ENCODE measurements at regions not wholly inside any gene's neighbourhood (a gene's known extent, or its start where the extent isn't known, plus 50 kb on each side); places are given as distances from the start of the nearest gene placed in this dataset.

GRCh38 chr4:124017185-124017785, 620.7 kb downstream of the SPRY1 start:
- TF ChIP-seq, protein P1, sequence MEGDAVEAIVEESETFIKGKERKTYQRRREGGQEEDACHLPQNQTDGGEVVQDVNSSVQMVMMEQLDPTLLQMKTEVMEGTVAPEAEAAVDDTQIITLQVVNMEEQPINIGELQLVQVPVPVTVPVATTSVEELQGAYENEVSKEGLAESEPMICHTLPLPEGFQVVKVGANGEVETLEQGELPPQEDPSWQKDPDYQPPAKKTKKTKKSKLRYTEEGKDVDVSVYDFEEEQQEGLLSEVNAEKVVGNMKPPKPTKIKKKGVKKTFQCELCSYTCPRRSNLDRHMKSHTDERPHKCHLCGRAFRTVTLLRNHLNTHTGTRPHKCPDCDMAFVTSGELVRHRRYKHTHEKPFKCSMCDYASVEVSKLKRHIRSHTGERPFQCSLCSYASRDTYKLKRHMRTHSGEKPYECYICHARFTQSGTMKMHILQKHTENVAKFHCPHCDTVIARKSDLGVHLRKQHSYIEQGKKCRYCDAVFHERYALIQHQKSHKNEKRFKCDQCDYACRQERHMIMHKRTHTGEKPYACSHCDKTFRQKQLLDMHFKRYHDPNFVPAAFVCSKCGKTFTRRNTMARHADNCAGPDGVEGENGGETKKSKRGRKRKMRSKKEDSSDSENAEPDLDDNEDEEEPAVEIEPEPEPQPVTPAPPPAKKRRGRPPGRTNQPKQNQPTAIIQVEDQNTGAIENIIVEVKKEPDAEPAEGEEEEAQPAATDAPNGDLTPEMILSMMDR (IDR thresholded peaks at IDR 0.05; ENCODE audit: low read length): no peak
- TF ChIP-seq EZH2phosphoT487 (IDR thresholded peaks at IDR 0.05; ENCODE audit: low read length) (no peak), EZH2 (optimal IDR thresholded peaks at IDR 0.05; ENCODE audit: low read depth, low read length) (no peak)
- H3K9me2 ChIP-seq (replicated peaks; ENCODE audit: insufficient read depth, low read length): no peaks in the 10 kb centered on the region
- H3K27me3 ChIP-seq (replicated peaks; ENCODE audit: insufficient read depth, low read length): no peaks in the 10 kb centered on the region
- DNase-seq: no peak
- no peak overlapping the region for H3K9ac ChIP-seq (ENCODE audit: low read length)
- H2AFZ ChIP-seq (ENCODE audit: low read length): no peak overlapping the region
- H3K4me3 ChIP-seq (ENCODE audit: low read length): no peak overlapping the region
- peaks cover 9% of the 10 kb centered on the region for H3F3A ChIP-seq (ENCODE audit: insufficient read depth, low read length)
- H3K36me3 ChIP-seq (replicated peaks; ENCODE audit: insufficient read depth, low read length): no peaks in the 10 kb centered on the region
- peaks cover 20% of the 10 kb centered on the region for H3K4me1 ChIP-seq (ENCODE audit: low read length)
- H3K9me3 ChIP-seq (replicated peaks; ENCODE audit: insufficient read depth, low read length): no peaks in the 10 kb centered on the region
- no peaks in the 10 kb centered on the region for H3K79me2 ChIP-seq (ENCODE audit: low read length)
- no peaks in the 10 kb centered on the region for H4K20me1 ChIP-seq (ENCODE audit: insufficient read depth, low read length)
- no peak overlapping the region for H3K27ac ChIP-seq (ENCODE audit: low read length)
- no peak overlapping the region for H3K4me2 ChIP-seq (ENCODE audit: low read depth, low read length)

- DNase-seq: peak; percentile 84
- H3K79me2 ChIP-seq (ENCODE audit: low read length): no peaks in the 10 kb centered on the region
- no peaks in the 10 kb centered on the region for H3K27me3 ChIP-seq (replicated peaks; ENCODE audit: insufficient read depth, low read length)
- peak overlapping the region; percentile 52 for H3K4me3 ChIP-seq (ENCODE audit: low read length)
- H3K4me2 ChIP-seq (ENCODE audit: low read depth, low read length): peak overlapping the region; percentile 85
- no peaks in the 10 kb centered on the region for H4K20me1 ChIP-seq (ENCODE audit: insufficient read depth, low read length)
- peaks cover 20% of the 10 kb centered on the region for H3K4me1 ChIP-seq (ENCODE audit: low read length)
- peak overlapping the region; percentile 82 for H3K27ac ChIP-seq (ENCODE audit: low read length)
- H3K9me3 ChIP-seq (replicated peaks; ENCODE audit: insufficient read depth, low read length): no peaks in the 10 kb centered on the region
- peaks cover 9% of the 10 kb centered on the region for H3F3A ChIP-seq (ENCODE audit: insufficient read depth, low read length)
- TF ChIP-seq EZH2phosphoT487 (IDR thresholded peaks at IDR 0.05; ENCODE audit: low read length): no peak
- TF ChIP-seq EZH2 (optimal IDR thresholded peaks at IDR 0.05; ENCODE audit: low read depth, low read length): no peak
- TF ChIP-seq, protein P1 (IDR thresholded peaks at IDR 0.05; ENCODE audit: low read length): no peak
- H3K9ac ChIP-seq (ENCODE audit: low read length): peak overlapping the region; percentile 28; the same call in 1 of the 2 replicates
- H3K9me2 ChIP-seq (replicated peaks; ENCODE audit: insufficient read depth, low read length): no peaks in the 10 kb centered on the region
- H3K36me3 ChIP-seq (replicated peaks; ENCODE audit: insufficient read depth, low read length): no peaks in the 10 kb centered on the region
- peak overlapping the region; percentile 79 for H2AFZ ChIP-seq (ENCODE audit: low read length)
These were observed 622.1 kb downstream of the SPRY1 start for GRCh38 chr4:124018383-124019317.

- no peaks in the 10 kb centered on the region for H3K79me2 ChIP-seq (ENCODE audit: low read length)
- peak overlapping the region; percentile 82; the same call in 1 of the 2 replicates for H3K27ac ChIP-seq (ENCODE audit: low read length)
- H3K4me3 ChIP-seq (ENCODE audit: low read length): no peak overlapping the region
- no peak overlapping the region for H3K9ac ChIP-seq (ENCODE audit: low read length)
- H3K36me3 ChIP-seq (replicated peaks; ENCODE audit: insufficient read depth, low read length): no peaks in the 10 kb centered on the region
- no peaks in the 10 kb centered on the region for H4K20me1 ChIP-seq (ENCODE audit: insufficient read depth, low read length)
- no peaks in the 10 kb centered on the region for H3K27me3 ChIP-seq (replicated peaks; ENCODE audit: insufficient read depth, low read length)
- TF ChIP-seq EZH2phosphoT487 (IDR thresholded peaks at IDR 0.05; ENCODE audit: low read length) (no peak), EZH2 (optimal IDR thresholded peaks at IDR 0.05; ENCODE audit: low read depth, low read length) (no peak)
- TF ChIP-seq, protein P1 (IDR thresholded peaks at IDR 0.05; ENCODE audit: low read length): no peak
- DNase-seq: peak; percentile 27
- peaks cover 9% of the 10 kb centered on the region for H3F3A ChIP-seq (ENCODE audit: insufficient read depth, low read length)
- H3K9me2 ChIP-seq (replicated peaks; ENCODE audit: insufficient read depth, low read length): no peaks in the 10 kb centered on the region
- peak overlapping the region; percentile 13; the same call in 1 of the 2 replicates for H2AFZ ChIP-seq (ENCODE audit: low read length)
- H3K4me2 ChIP-seq (ENCODE audit: low read depth, low read length): peak overlapping the region; percentile 85; the same call in 1 of the 2 replicates
- no peaks in the 10 kb centered on the region for H3K9me3 ChIP-seq (replicated peaks; ENCODE audit: insufficient read depth, low read length)
- H3K4me1 ChIP-seq (ENCODE audit: low read length): peaks cover 20% of the 10 kb centered on the region
These were observed 623.4 kb downstream of the SPRY1 start for GRCh38 chr4:124019749-124020549.

Data from MM.1S (cell line).